Glutamatergic neuron (in vitro differentiated cells): ENCODE measurements at regions not wholly inside any gene's neighbourhood (a gene's known extent, or its start where the extent isn't known, plus 50 kb on each side); places are given as distances from the start of the nearest gene placed in this dataset.

Source experiments
- DNase-seq: peaks from one replicate; pipeline ENCODE4 v3.0.0; 2022
- H3K27ac Mint-ChIP-seq: one replicate; pipeline ENCODE4 v1.8.0; 2020; ENCODE audit warnings: mild to moderate bottlenecking, mixed read lengths, inconsistent platforms; ENCODE audit not compliant: unreplicated experiment
- H3K27me3 Mint-ChIP-seq: one replicate; pipeline ENCODE4 v1.8.0; 2020; ENCODE audit warnings: mild to moderate bottlenecking, moderate library complexity, mixed read lengths, inconsistent platforms; ENCODE audit not compliant: unreplicated experiment
- H3K36me3 Mint-ChIP-seq: one replicate; pipeline ENCODE4 v1.8.0; 2020; ENCODE audit warnings: mild to moderate bottlenecking, mixed read lengths, inconsistent platforms; ENCODE audit not compliant: unreplicated experiment
- H3K4me1 Mint-ChIP-seq: one replicate; pipeline ENCODE4 v1.8.0; 2020; ENCODE audit warnings: mild to moderate bottlenecking, low read depth, mixed read lengths, inconsistent platforms; ENCODE audit not compliant: unreplicated experiment
- H3K4me3 Mint-ChIP-seq: one replicate; pipeline ENCODE4 v1.8.0; 2020; ENCODE audit warnings: mild to moderate bottlenecking, mixed read lengths, inconsistent platforms; ENCODE audit not compliant: unreplicated experiment
- H3K9me3 Mint-ChIP-seq: one replicate; pipeline ENCODE4 v1.8.0; 2020; ENCODE audit warnings: mild to moderate bottlenecking, moderate library complexity, mixed read lengths, inconsistent platforms; ENCODE audit not compliant: unreplicated experiment
- CTCF ChIP-seq: fragments of 200-600 bp; sonication (generic); IDR thresholded peaks from one replicate; pipeline ENCODE4 v1.5.0; 2021; ENCODE audit not compliant: partially characterized antibody, unreplicated experiment

DNA sequence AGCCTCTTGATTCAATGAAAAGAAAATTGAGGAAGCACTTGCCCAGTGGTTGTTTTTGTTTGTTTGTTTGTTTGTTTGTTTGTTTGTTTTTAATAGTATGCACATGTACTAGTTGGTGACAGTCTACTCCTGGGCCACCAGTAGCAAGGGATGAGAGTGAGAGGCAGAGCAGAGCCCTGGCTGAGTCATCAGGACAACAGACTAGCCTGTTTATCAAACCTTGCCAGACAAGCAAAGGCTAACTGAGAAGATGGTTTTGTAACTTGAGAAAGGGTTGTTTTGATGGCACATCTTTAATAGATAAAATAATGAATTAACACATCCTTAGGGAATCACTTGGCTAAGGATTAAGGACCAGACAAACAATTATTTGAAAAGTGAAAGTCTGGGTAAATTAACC, 78.1 kb downstream of the INHBA start:
- no peak for DNase-seq
- Mint-ChIP-seq H3K27ac (no peak overlapping the region), H3K9me3 (no peaks in the 10 kb centered on the region), H3K27me3 (peaks cover 5% of the 10 kb centered on the region), H3K4me1 (no peaks in the 10 kb centered on the region), H3K36me3 (no peaks in the 10 kb centered on the region), H3K4me3 (no peak overlapping the region)
- TF ChIP-seq CTCF = no peak

DNA sequence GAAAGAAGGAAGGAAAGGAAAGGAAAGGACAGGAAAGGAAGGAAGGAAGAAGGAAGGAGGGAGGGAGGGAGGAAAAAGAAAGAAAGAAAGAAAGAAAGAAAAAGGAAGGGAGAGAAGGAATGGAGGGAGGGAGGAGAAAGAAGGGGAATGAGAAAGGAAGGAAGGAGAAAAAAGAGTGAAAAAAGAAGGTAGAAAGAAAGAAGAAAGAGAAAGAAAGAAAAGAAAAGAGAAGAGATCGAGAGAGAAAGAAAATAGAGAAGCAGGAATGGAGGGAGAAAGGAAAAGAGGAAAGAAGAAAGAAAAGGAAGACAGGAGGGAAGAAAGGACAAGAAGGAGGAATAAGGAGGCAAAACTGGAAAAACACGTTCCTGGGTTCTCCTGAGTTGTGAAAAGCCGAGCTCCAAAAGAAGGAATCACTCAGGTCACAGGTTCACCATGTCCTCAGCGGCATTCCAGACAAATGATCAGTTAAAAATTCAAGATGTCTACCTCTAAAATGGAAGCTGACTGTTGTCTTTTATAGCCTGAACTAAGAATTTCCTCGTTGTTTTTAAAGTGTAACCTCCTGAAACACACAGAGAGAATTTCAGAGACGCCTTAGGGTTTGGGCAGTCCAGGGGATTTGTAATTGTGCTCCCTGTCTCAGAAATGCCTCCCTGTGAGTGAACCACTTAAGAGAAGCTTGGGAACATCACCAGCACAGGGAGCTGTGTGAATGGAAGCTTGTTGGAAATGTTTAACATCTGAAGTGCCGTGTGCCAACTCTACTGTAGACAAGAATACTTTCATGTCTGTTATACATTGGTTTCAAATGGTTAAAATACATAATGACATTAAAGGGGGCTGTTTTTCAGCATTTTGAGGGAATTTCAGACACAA, 80.7 kb downstream of the INHBA start:
- Mint-ChIP-seq H3K4me3 (no peak overlapping the region), H3K4me1 (no peaks in the 10 kb centered on the region), H3K27ac (no peak overlapping the region), H3K9me3 (no peaks in the 10 kb centered on the region), H3K27me3 (peaks cover 5% of the 10 kb centered on the region), H3K36me3 (no peaks in the 10 kb centered on the region)
- no peak for TF ChIP-seq CTCF
- DNase-seq = no peak

GRCh38 chr7:41617987-41618386, 84.9 kb downstream of the INHBA start:
- no peaks in the 10 kb centered on the region for H3K4me1 Mint-ChIP-seq
- no peak overlapping the region for H3K27ac Mint-ChIP-seq
- H3K36me3 Mint-ChIP-seq = no peaks in the 10 kb centered on the region
- no peak for TF ChIP-seq CTCF
- H3K9me3 Mint-ChIP-seq = peaks cover 2% of the 10 kb centered on the region
- DNase-seq = no peak
- peaks cover 5% of the 10 kb centered on the region for H3K27me3 Mint-ChIP-seq
- H3K4me3 Mint-ChIP-seq = no peak overlapping the region

- H3K4me1 Mint-ChIP-seq = no peaks in the 10 kb centered on the region
- no peak for DNase-seq
- no peaks in the 10 kb centered on the region for H3K27me3 Mint-ChIP-seq
- H3K4me3 Mint-ChIP-seq = no peak overlapping the region
- no peak for TF ChIP-seq CTCF
- no peak overlapping the region for H3K27ac Mint-ChIP-seq
- H3K36me3 Mint-ChIP-seq = no peaks in the 10 kb centered on the region
- H3K9me3 Mint-ChIP-seq = peaks cover 2% of the 10 kb centered on the region
Measured at GRCh38 chr7:41612798-41613197, 90.1 kb downstream of the INHBA start.

DNA sequence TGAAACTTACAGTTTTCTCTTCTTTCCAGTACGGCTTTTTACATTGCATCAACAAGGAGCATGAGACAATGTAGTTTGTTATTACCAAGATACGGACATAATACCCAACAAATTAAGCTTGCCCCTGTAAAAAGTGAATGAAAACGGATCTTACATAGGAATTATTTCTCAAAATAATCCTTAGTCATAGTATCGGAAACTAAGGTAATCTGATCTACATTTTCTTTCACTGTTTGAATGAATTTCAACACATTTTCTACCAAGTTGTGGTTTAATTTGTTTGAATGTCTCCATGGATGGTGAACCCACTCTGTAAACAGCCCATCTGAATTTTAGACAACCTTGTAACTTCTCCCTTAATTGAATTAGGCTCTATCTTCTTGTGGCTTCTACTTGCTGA, 90.5 kb downstream of the INHBA start:
- DNase-seq = no peak
- Mint-ChIP-seq H3K4me3 (no peak overlapping the region), H3K27me3 (no peaks in the 10 kb centered on the region), H3K36me3 (no peaks in the 10 kb centered on the region), H3K9me3 (peaks cover 2% of the 10 kb centered on the region), H3K4me1 (no peaks in the 10 kb centered on the region), H3K27ac (no peak overlapping the region)
- no peak for TF ChIP-seq CTCF
